Lower leg skin (tissue), 4 donors: ENCODE measurements at regions not wholly inside any gene's neighbourhood (a gene's known extent, or its start where the extent isn't known, plus 50 kb on each side); places are given as distances from the start of the nearest gene placed in this dataset.

ENCODE experiments used
- DNase-seq, 2 donors: peaks; one replicate each; pipeline ENCODE4 v3.0.0-alpha.2; 2019; ENCODE audit warnings: low spot score in 2 of 2
- H3K4me3 ChIP-seq: fragments of 200-600 bp; sonication (generic); 2 replicates; pipeline ENCODE4 v1.5.1; 2017; ENCODE audit warnings: mild to moderate bottlenecking, low read depth; ENCODE audit not compliant: poor library complexity, severe bottlenecking
- CTCF ChIP-seq, 3 donors: fragments of 450-650 bp; IDR thresholded peaks; one replicate each; pipeline ENCODE4 v1.5.1; 2016; ENCODE audit warnings: antibody characterized with exemption in 3 of 3, mild to moderate bottlenecking in 3 of 3, moderate library complexity in 2 of 3
- POLR2A ChIP-seq, 2 donors: fragments of 450-650 bp; IDR thresholded peaks; one replicate each; pipeline ENCODE4 v1.6.1; 2016 to 2017; ENCODE audit warnings: antibody characterized with exemption in 2 of 2, mild to moderate bottlenecking in 1 of 2, moderate library complexity in 1 of 2
- WGBS, 2 donors: methylation state at CpG; one replicate each; pipeline ENCODE4 v1.1.5; 2018; 5-methylcytosine and 5-hydroxymethylcytosine counted together
- intact Hi-C: fragments of 100-400 bp; cut with DNase I; formaldehyde crosslinking; loops from one replicate; pipeline ENCODE4 v1.15.0; 2023; ENCODE audit warnings: low total_unique reads

- WGBS, 2 donors = 93 to 95% methylated on average over 7 of the region's 7 CpGs
- intact Hi-C loops = no loop called here
- H3K4me3 ChIP-seq = no peak overlapping the region
- DNase-seq = no peak
- TF ChIP-seq CTCF (IDR thresholded peaks at IDR 0.05) (no peak), POLR2A (IDR thresholded peaks at IDR 0.05) (no peak)
These were observed 50.0 kb downstream of the SOD2 start for GRCh38 chr6:159642995-159643394.

GRCh38 chr6:159642481-159642880, 50.6 kb downstream of the SOD2 start:
- no peak for TF ChIP-seq CTCF (IDR thresholded peaks at IDR 0.05)
- TF ChIP-seq POLR2A (IDR thresholded peaks at IDR 0.05) = no peak
- H3K4me3 ChIP-seq = no peak overlapping the region
- intact Hi-C loops = no loop called here
- WGBS, 2 donors = 66 to 76% methylated on average over 1 of the region's 1 CpG
- DNase-seq = no peak

DNA sequence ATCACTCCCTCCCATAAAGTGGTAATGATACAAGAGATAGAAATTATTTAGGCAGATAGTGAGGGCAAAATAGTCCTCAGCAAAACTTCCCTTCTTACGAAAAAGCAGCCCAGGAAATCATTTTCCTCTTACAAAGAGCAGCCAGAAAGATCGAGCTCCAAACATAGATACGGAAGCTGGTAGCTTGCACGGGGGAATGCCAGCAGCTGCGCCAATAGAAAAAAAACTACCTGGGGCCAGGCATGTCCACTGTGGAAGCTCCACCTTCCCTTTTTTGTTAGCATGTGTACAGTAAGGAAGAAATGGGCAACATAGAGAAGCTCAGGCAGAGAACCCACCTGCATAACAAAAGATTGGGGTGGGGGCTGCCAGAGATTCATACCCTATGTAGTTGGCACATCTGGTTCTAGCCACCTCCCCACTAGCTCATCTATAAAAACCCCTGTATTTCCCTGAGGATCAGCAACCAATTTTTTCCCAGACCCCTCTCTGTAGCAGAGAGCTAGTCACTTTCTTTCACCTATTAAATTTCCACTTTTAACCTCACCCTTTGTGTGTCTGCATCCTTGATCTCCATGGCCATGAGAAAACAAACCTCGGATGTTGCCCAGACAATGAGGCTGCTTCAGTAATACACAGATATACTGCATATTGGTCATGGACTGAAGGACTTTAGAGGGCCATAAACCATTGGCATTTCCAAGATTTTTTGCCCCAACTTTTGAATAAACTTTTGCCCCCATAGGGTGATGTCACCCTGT, 52.1 kb downstream of the SOD2 start:
- no peak overlapping the region for H3K4me3 ChIP-seq
- TF ChIP-seq POLR2A (IDR thresholded peaks at IDR 0.05) (no peak), CTCF (IDR thresholded peaks at IDR 0.05) (no peak)
- 89 to 92% methylated on average over 6 of the region's 6 CpGs for WGBS, 2 donors
- intact Hi-C loops = no loop called here
- DNase-seq = no peak

- DNase-seq = no peak
- TF ChIP-seq POLR2A (IDR thresholded peaks at IDR 0.05) (no peak), CTCF (IDR thresholded peaks at IDR 0.05) (no peak)
- 79 to 80% methylated on average over 2 of the region's 2 CpGs for WGBS, 2 donors
- intact Hi-C loops = no loop called here
- H3K4me3 ChIP-seq = no peak overlapping the region
These were observed 52.7 kb downstream of the SOD2 start for GRCh38 chr6:159640322-159640721.

- WGBS, 2 donors = 68 to 70% methylated on average over 3 of the region's 3 CpGs
These were observed 53.3 kb downstream of the SOD2 start for GRCh38 chr6:159639721-159640120.

More at GRCh38 chr6:159639721-159640120, 53.3 kb downstream of the SOD2 start:
- DNase-seq = no peak
- TF ChIP-seq CTCF (IDR thresholded peaks at IDR 0.05) = no peak
- no peak overlapping the region for H3K4me3 ChIP-seq
- intact Hi-C loops = no loop called here
